MM.1S (cell line): ENCODE measurements at regions not wholly inside any gene's neighbourhood (a gene's known extent, or its start where the extent isn't known, plus 50 kb on each side); places are given as distances from the start of the nearest gene placed in this dataset.

Experiments used
- EZH2 ChIP-seq: fragments of 300-600 bp; sonication (generic); optimal IDR thresholded peaks from 2 replicates; pipeline ENCODE3; 2017; ENCODE audit warnings: low read depth, mild to moderate bottlenecking, antibody characterized with exemption, low read length, mixed read lengths
- EZH2phosphoT487 ChIP-seq: fragments of 300-600 bp; sonication (generic); IDR thresholded peaks from 2 replicates; pipeline ENCODE4 v1.6.1; 2018; ENCODE audit warnings: antibody characterized with exemption, low read length
- TF ChIP-seq, protein P1 (sequence below): fragments of 300-600 bp; sonication (generic); IDR thresholded peaks from 2 replicates; pipeline ENCODE4 v1.5.1; 2016; ENCODE audit warnings: antibody characterized with exemption, low read length, mixed read lengths

DNA sequence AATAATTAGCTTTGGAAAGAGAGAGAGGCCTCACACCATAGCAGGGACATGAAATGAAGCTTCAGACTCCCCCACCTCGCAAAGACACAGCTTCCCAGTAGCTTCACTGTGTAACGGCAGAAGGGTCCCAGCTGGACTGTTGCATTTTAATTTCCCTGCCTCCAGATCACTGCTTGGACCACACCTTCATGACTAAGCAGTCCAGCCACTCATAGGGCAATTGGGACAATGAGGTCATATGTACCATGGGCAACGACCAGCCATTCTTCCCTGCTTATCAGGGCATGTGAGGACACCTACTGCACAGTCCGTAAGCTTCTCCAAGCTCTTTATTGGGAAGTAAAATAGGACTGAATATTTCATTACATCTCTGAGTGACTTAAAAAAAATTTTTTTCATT is 183.0 kb downstream of the MREG start:
- TF ChIP-seq, protein P1, sequence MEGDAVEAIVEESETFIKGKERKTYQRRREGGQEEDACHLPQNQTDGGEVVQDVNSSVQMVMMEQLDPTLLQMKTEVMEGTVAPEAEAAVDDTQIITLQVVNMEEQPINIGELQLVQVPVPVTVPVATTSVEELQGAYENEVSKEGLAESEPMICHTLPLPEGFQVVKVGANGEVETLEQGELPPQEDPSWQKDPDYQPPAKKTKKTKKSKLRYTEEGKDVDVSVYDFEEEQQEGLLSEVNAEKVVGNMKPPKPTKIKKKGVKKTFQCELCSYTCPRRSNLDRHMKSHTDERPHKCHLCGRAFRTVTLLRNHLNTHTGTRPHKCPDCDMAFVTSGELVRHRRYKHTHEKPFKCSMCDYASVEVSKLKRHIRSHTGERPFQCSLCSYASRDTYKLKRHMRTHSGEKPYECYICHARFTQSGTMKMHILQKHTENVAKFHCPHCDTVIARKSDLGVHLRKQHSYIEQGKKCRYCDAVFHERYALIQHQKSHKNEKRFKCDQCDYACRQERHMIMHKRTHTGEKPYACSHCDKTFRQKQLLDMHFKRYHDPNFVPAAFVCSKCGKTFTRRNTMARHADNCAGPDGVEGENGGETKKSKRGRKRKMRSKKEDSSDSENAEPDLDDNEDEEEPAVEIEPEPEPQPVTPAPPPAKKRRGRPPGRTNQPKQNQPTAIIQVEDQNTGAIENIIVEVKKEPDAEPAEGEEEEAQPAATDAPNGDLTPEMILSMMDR: no peak
- TF ChIP-seq EZH2 (no peak), EZH2phosphoT487 (no peak)
